Chondrocyte (in vitro differentiated cells): ENCODE measurements at regions not wholly inside any gene's neighbourhood (a gene's known extent, or its start where the extent isn't known, plus 50 kb on each side); places are given as distances from the start of the nearest gene placed in this dataset.

Source experiments
- DNase-seq: peaks from one replicate; pipeline ENCODE4 v3.0.0; 2021; ENCODE audit warnings: mixed read lengths, low spot score
- H3K27ac Mint-ChIP-seq: one replicate; pipeline ENCODE4 v1.8.0; 2021; ENCODE audit warnings: mild to moderate bottlenecking, moderate library complexity, mixed read lengths; ENCODE audit not compliant: unreplicated experiment
- H3K27me3 Mint-ChIP-seq: 2 replicates; pipeline ENCODE4 v1.8.0; 2021; ENCODE audit warnings: low read depth, mixed read lengths
- H3K36me3 Mint-ChIP-seq: 2 replicates; pipeline ENCODE4 v1.8.0; 2021; ENCODE audit warnings: low read depth, mixed read lengths
- H3K4me1 Mint-ChIP-seq: 2 replicates; pipeline ENCODE4 v1.8.0; 2021; ENCODE audit warnings: low read depth, mild to moderate bottlenecking, mixed read lengths
- H3K4me3 Mint-ChIP-seq: one replicate; pipeline ENCODE4 v1.8.0; 2021; ENCODE audit warnings: mild to moderate bottlenecking, moderate library complexity, mixed read lengths; ENCODE audit not compliant: unreplicated experiment
- H3K9me3 Mint-ChIP-seq: 2 replicates; pipeline ENCODE4 v1.8.0; 2021; ENCODE audit warnings: low read depth, mixed read lengths
- CTCF ChIP-seq: fragments of 200-600 bp; sonication (generic); IDR thresholded peaks from 2 replicates; pipeline ENCODE4 v1.5.0; 2021; ENCODE audit warnings: antibody characterized with exemption, mild to moderate bottlenecking, moderate library complexity

GRCh38 chr3:180161770-180162169 is 125.0 kb upstream of the PEX5L start:
- no peaks in the 10 kb centered on the region for H3K36me3 Mint-ChIP-seq
- DNase-seq, result no peak
- TF ChIP-seq CTCF, result no peak
- no peaks in the 10 kb centered on the region for H3K27me3 Mint-ChIP-seq
- H3K9me3 Mint-ChIP-seq, result peaks cover 36% of the 10 kb centered on the region
- H3K4me1 Mint-ChIP-seq, result no peaks in the 10 kb centered on the region
- H3K4me3 Mint-ChIP-seq, result no peak overlapping the region
- no peak overlapping the region for H3K27ac Mint-ChIP-seq

- Mint-ChIP-seq H3K27me3 (no peaks in the 10 kb centered on the region), H3K4me1 (no peaks in the 10 kb centered on the region), H3K4me3 (no peak overlapping the region), H3K36me3 (no peaks in the 10 kb centered on the region), H3K9me3 (peaks cover 5% of the 10 kb centered on the region), H3K27ac (no peak overlapping the region)
- no peak for DNase-seq
- TF ChIP-seq CTCF, result no peak
Measured at GRCh38 chr3:180175572-180175971, 138.8 kb upstream of the PEX5L start.

- no peak overlapping the region for H3K27ac Mint-ChIP-seq
- H3K4me3 Mint-ChIP-seq, result no peak overlapping the region
- no peak for TF ChIP-seq CTCF
- H3K9me3 Mint-ChIP-seq, result peaks cover 5% of the 10 kb centered on the region
- DNase-seq, result no peak
- H3K36me3 Mint-ChIP-seq, result no peaks in the 10 kb centered on the region
- H3K27me3 Mint-ChIP-seq, result no peaks in the 10 kb centered on the region
- H3K4me1 Mint-ChIP-seq, result no peaks in the 10 kb centered on the region
Measured at GRCh38 chr3:180176059-180176458, 139.3 kb upstream of the PEX5L start.

GRCh38 chr3:180177255-180177654 is 140.5 kb upstream of the PEX5L start:
- DNase-seq, result no peak
- no peaks in the 10 kb centered on the region for H3K36me3 Mint-ChIP-seq
- H3K27ac Mint-ChIP-seq, result no peak overlapping the region
- no peaks in the 10 kb centered on the region for H3K4me1 Mint-ChIP-seq
- peaks cover 5% of the 10 kb centered on the region for H3K9me3 Mint-ChIP-seq
- no peak for TF ChIP-seq CTCF
- no peaks in the 10 kb centered on the region for H3K27me3 Mint-ChIP-seq
- H3K4me3 Mint-ChIP-seq, result no peak overlapping the region

GRCh38 chr3:180179562-180179961 is 142.8 kb upstream of the PEX5L start:
- no peaks in the 10 kb centered on the region for H3K27me3 Mint-ChIP-seq
- H3K4me3 Mint-ChIP-seq, result no peak overlapping the region
- DNase-seq, result no peak
- H3K9me3 Mint-ChIP-seq, result no peaks in the 10 kb centered on the region
- no peaks in the 10 kb centered on the region for H3K36me3 Mint-ChIP-seq
- no peak for TF ChIP-seq CTCF
- H3K27ac Mint-ChIP-seq, result no peak overlapping the region
- H3K4me1 Mint-ChIP-seq, result no peaks in the 10 kb centered on the region
